ENCODE measurements at regions not wholly inside any gene's neighbourhood (a gene's known extent, or its start where the extent isn't known, plus 50 kb on each side); places are given as distances from the start of the nearest gene placed in this dataset.

- no peak for DNase-seq (ENCODE audit: low read depth)
Measured at GRCh38 chr6:170160628-170161611, 130.0 kb downstream of the DLL1 start.

- DNase-seq (ENCODE audit: low read depth) = no peak
Measured at GRCh38 chr6:170160031-170160627, 130.7 kb downstream of the DLL1 start.

- no peak for DNase-seq (ENCODE audit: low read depth)
Measured at GRCh38 chr6:170159022-170159965, 131.6 kb downstream of the DLL1 start.

GRCh38 chr6:170158296-170159021 is 132.4 kb downstream of the DLL1 start:
- no peak for DNase-seq (ENCODE audit: low read depth)

GRCh38 chr6:170157567-170158218 is 133.2 kb downstream of the DLL1 start:
- no peak for DNase-seq (ENCODE audit: low read depth)

- no peak for DNase-seq (ENCODE audit: low read depth)
Measured at GRCh38 chr6:170156448-170157375, 134.2 kb downstream of the DLL1 start.

- DNase-seq (ENCODE audit: low read depth) = no peak
Measured at GRCh38 chr6:170155464-170156196, 135.2 kb downstream of the DLL1 start.

- DNase-seq (ENCODE audit: low read depth) = no peak
Measured at GRCh38 chr6:170153436-170154319, 137.2 kb downstream of the DLL1 start.

GRCh38 chr6:170152989-170153388 is 137.9 kb downstream of the DLL1 start:
- DNase-seq (ENCODE audit: low read depth) = no peak

- no peak for DNase-seq (ENCODE audit: low read depth)
Measured at GRCh38 chr6:170152124-170152926, 138.6 kb downstream of the DLL1 start.

- DNase-seq (ENCODE audit: low read depth) = no peak
Measured at GRCh38 chr6:170151804-170152123, 139.1 kb downstream of the DLL1 start.

- DNase-seq (ENCODE audit: low read depth) = no peak
Measured at GRCh38 chr6:170151321-170151771, 139.5 kb downstream of the DLL1 start.

- DNase-seq (ENCODE audit: low read depth) = no peak
Measured at GRCh38 chr6:170150590-170150945, 140.3 kb downstream of the DLL1 start.

GRCh38 chr6:170149681-170150589 is 140.9 kb downstream of the DLL1 start:
- DNase-seq (ENCODE audit: low read depth) = no peak

GRCh38 chr6:170148709-170149470 is 142.0 kb downstream of the DLL1 start:
- no peak for DNase-seq (ENCODE audit: low read depth)

Measured in GM04504 (cell line).